Amniotic stem cell (primary cell): ENCODE measurements at regions not wholly inside any gene's neighbourhood (a gene's known extent, or its start where the extent isn't known, plus 50 kb on each side); places are given as distances from the start of the nearest gene placed in this dataset.
"Not testable (repeated sequence)": the region's sequence is repeated elsewhere in the genome, so short reads cannot be mapped to it uniquely, and the experiment has no call there.

Experiments
- DNase-seq: peaks from one replicate; lab custom pipeline; 2025; lab: John Stamatoyannopoulos, UW

DNA sequence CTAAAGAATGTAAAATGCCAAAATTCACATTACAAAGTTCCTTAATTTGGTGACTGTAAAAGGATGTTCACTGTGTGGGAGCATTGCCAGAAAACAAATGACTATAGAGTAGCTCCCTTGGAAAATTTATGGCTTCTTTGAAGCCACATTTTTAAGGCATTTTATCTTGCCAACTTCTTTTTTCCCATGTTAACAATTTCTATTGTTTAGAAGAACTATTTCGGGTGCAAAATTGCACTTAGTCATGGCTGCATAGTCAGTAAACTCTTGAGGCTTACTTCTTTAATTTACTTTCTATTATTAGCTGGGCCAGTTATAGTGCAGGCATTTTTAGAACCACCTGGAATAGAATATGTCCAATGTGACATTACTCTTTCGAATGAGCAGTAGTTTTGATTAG is 515.3 kb downstream of the JRKL start:
- no peak for DNase-seq

DNA sequence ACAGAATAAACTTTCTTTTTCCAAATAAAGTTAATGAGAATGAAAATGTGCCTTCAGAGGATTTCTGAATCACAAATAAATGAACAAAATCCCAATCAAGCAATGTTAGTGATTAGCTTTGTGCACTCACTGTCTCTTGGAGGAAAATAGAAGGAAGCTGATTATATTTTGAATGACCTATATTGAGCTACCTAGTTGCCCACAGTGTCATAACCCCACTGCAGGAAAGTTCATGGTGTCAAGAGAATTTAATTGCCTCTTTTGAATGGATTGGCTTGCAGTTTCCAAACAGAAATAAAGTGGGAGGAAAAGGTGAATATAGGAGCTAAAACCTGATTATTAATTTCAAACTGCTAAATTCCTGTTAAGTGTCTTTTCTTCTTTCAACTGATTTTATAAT is 515.9 kb downstream of the JRKL start:
- no peak for DNase-seq

DNA sequence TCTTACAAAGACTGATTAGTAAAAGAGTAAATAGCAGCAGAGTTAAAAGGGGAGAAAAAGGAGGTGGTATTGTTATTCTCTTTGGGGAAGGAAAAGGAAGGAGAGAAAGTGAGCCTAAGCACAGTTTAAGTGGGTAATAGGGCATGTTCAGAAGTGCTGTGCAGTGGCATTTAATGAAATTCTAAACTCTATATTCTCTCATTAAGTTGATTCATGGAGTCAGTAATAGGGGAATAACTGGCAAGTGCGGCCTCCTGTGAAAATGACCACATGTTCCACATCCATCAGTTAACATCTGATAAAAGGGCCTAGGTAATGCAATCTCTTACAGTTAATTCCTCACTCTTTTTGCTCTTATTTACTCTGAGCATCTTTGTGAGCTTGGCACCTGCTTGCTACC is 516.7 kb downstream of the JRKL start:
- no peak for DNase-seq

DNA sequence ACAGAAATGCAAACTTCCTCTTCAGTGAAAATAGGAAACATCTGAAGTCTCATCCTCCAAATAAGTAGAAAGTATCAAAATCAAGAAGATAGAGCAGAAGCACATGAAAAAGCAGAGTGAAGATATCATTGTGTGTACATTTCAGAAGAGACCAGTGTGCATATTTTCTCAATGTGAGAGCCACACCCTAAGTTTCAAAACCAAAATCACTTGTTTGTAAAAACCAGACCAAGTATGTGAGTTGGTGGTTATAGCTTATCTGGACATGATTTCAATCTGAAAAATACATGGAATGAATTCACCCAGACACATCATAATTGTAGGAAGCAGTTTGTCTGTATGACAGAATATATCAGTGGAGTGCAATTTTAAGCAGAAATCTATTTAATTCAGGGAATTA is 536.0 kb downstream of the JRKL start:
- no peak for DNase-seq

DNA sequence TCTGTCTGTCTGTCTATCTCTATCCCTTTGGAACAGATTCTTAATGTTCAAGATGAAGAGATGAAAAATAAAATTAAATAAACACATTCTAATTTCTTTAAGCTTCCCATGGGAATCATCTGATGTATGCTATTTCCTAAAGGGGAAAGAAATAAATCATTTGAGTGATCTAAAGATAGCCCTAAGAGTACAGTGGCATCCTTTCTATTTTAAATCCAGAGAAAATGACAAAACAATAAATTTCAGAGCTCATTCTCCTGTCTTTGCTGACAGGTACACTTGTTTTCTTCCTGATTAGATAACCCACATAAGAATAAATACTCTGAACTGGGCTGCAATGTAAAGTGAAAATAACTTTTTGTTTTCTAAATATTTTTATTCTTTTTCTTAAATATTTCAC is 550.4 kb downstream of the JRKL start:
- no peak for DNase-seq

DNA sequence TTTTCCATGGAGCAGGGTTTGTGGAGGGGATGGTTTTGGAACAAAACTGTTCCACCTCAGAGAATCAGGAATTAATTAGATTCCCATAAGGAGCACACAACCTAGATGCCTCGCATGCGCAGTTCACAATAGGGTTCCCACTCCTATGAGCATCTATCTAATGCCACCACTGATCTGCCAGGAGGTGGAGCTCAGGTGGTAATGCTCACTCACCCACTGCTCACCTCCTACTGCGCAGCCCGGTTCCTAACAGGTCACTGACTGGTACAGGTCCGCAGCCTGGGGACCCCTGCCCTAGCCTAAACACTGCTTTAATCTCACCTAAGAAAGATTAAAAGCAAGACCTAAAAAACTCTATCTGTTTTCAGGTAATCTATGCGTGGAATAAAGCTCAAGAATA is 553.0 kb downstream of the JRKL start:
- DNase-seq: no peak

DNA sequence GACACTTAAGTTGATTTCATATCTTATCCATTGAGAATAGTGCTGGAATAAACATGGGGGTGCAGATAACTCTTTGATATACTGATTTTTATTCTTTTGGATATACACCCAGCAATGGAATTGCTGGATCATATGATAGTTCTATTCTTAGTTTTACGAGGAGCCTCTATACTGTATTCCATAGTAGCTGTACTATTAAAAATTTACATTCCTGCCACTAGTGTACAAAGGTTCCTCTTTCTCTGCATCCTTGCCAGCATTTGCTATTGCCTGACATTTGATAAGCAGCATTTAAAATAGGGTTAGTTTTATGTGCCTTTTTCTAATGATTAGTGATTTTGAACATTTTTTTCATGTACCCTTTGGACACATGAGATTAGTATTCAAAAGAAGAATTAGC is 554.2 kb downstream of the JRKL start:
- DNase-seq: no peak

DNA sequence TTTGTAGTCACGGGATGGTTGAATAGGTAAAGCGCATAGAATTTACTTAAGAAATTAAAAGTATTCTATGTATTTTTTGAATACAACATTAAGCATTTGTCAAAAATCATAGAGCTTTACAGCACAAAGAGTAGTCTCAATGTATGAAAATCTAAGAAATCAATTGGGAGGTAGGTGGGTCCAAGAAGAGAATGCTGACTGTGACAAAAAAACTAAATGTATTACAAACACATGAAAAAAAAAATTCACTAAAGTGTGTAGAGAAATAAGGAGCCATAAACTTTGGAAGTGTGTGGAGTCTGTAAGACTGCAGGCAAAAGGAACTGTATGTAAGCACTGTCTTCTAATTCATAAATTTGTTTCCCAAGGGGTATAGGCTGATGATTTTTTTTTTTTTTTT is 558.3 kb downstream of the JRKL start:
- no peak for DNase-seq

GRCh38 chr11:96949464-96949863 is 559.7 kb downstream of the JRKL start:
- no peak for DNase-seq

GRCh38 chr11:96954587-96955242 is 564.9 kb downstream of the JRKL start:
- no peak for DNase-seq

DNA sequence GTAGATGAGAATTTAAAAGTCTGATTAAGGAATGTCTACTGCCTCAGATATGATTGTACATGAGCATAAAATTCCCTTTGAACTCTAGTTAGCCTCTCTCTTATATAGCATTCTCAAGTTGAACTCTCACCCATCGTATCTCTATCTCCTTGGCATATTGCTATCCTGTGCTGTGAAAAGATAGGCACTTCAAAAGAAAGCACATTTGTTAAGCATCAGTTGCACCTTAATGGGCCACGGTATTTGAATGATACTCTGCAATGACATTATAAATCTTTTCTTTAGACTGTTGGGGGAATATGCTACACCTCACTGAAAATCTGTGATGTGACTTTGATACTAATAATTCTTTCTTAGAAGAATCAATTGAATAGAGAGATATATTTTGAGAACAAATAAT is 570.7 kb downstream of the JRKL start:
- no peak for DNase-seq

DNA sequence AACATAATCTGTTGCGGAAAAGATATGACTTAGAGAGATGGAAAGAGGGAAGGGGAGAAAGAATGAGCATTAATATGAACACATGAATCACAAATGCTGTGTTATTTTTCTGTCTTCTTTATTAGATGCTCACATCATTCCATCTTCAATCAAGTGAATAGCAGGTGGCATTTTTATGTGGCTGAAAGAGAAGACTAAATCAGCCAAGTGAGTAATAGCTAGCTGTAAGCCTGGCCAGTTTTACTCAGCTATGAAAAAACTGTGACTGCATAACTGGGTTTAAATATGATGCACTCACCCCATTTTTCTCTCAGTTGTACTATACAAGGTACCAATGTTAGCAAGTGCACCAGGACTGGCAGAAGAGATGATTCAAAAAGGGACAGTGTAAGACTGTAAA is 571.1 kb downstream of the JRKL start:
- no peak for DNase-seq

GRCh38 chr11:96961931-96962330 is 572.1 kb downstream of the JRKL start:
- no peak for DNase-seq

DNA sequence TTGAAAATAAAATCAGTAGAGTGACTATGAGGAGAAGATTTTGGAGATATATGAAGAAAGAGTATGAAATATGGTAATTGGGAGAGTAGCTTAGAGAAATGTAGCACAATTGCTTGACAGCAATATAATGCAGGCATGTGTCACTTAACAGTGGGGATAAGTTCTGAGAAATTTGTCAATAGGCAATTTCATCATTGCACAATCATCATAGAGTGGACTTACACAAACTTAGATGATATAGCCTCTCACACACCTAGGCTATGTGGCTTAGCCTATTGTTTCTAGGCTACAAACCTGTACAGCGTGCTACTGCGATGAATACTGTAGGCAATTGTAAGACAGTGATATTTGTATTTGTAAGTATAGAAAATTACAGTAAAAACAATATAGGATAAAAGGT is 573.6 kb downstream of the JRKL start:
- DNase-seq: no peak

DNA sequence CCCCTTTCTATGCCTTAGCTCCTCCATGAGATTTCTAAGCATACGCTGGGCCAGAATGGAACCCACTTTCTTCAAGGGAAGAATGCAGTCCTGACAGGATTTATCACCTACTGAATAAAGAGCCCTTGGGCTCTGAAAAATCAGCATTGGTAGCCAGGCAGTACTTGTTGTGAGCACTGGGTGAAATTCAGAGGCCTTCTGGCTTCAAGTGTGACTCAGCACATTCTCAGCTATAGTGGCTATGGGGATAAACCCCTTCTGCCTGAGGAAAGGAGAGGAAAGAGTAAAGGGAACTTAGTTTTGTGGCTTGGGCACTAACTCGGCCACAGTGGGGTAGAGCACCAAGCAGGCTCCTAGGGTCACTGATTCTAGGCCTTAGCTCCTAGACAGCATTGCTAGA is 574.8 kb downstream of the JRKL start:
- DNase-seq: no peak

DNA sequence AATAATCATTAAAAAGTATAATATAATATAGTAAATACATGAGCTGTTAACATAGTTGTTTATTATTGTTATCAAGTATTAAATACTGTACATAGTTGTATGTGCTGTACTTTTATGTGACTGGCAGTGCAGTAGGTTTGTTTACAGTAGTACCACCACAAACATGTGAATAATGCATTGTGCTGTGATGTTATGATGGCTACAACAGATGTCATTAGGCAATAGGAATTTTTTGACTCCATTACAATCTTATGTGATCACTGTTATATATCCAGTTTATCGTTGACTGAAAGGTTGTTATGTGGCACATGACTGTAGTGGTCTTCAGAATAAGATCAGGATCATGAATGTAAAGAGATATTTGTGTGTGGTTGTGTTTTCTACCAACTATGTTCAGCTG is 577.8 kb downstream of the JRKL start:
- no peak for DNase-seq

DNA sequence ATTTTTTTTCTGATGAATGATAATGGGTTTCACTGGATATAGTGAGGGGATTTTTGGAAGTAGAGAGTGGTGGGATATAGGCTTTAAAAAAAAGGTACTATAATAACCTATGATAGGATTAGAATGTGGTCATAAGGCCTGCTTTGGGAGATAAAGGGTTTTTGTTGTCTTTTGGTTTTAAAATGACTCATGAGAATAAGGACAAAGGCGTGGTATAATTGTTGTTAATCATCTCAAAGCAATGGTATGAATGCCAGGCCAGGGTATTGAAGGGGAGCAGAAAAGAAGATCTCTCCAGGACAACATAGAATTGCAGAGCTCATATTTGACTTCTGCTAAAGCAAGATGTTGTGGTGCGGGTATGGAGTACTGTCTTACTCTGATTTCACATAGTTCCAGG is 579.4 kb downstream of the JRKL start:
- DNase-seq: no peak

DNA sequence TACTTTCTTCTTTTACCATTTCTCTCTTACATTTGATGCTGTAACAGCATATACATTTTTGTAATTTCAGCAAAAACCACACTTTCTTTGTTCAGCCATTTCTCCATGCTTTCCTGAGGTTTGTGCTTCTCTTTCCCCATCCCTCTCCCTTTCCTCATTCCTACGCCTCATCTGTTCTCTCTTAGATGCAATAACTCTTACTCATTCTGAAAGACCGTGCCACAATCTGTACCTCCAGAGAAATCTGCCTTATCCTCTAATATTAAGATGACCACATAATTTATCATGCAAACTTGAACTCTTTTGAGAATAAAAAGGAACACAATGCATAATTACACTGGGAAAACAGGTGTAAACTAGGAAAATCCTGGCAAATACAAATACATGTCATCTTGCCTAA is 588.9 kb downstream of the JRKL start:
- no peak for DNase-seq

DNA sequence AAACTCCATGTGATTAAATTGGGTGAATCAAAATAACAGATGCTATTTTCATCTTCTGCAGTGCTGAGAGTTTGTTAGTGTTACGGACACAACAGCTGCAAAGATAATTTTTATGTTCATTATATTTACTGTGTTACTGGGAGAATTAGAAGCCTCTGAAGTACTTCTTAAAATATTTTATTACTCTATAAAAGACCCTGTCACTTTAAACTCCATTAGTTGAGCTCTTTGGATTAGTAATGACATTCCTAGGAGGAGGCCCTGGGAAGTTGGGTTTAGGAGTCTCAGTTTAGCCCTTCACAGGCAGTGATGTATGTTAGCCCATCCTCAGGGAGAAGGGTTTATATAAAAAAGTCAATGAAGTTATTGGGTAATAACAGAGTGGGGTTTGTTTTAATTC is 596.7 kb downstream of the JRKL start:
- no peak for DNase-seq

DNA sequence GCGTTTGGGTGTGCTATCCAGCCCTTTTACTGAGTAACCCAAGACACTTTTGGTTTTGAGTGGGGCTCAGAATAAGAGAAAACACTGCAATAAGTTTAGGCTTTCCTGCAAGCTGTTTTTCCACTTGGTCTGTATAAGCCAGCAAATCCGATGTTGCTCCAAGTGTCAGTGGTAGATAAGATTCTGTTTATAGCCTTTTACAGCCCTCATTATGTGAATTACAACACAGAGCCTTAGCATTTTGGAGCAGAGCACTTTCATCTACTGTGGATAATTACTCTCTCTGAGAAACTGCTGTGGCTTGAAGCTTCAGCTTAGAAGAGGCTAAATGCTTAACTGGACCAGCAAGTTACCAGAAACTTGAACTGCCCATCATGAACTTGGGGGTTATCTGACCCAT is 601.1 kb downstream of the JRKL start:
- no peak for DNase-seq

GRCh38 chr11:97000481-97000880 is 610.7 kb downstream of the JRKL start:
- no peak for DNase-seq

DNA sequence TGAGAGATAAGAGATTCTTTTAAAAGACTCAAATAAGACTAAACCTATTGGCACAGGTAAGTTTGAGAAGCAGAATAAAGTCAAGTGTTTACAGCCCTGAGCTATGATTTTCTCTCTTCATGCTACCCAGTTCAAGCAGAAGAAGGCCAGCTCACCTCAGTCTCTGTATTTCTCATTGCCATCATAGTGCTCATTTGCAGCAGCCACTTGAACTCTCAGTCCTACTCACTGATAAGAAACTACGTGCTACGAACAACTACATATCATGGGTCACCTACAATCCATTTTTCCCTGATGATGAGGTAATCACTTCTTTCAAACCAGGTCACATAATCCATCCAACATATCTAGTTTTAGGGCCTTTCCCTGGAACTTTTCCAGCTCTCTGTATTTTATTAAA is 617.5 kb downstream of the JRKL start:
- no peak for DNase-seq

DNA sequence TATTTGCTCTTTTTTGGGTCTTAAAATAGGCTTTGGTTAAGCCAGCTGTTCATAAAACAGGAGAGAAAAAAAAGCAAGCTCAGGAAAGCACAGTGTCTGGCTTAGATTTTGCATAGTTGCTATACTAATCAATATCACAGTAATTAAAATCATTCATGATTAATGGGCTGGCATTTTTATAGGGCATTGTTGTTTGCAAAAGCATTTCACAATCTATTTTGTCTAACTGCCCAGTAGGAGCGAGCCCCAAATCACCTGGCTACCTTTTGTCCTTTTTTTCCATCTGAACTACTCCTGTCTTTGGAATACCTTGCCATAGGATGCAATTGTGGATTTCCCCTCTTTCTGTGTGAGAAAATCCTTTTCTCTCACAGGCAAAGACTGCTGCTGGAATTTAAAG is 619.8 kb downstream of the JRKL start:
- DNase-seq: no peak

GRCh38 chr11:97010997-97011396 is 621.2 kb downstream of the JRKL start:
- DNase-seq: not testable (repeated sequence)

- no peak for DNase-seq
These were observed 625.5 kb downstream of the JRKL start for GRCh38 chr11:97015327-97015726.
